Right cardiac atrium (tissue), 5 donors: ENCODE measurements at regions not wholly inside any gene's neighbourhood (a gene's known extent, or its start where the extent isn't known, plus 50 kb on each side); places are given as distances from the start of the nearest gene placed in this dataset.
"Not testable (repeated sequence)": the region's sequence is repeated elsewhere in the genome, so short reads cannot be mapped to it uniquely, and the experiment has no call there.

Experiments
- ATAC-seq, 2 donors: fragments of 200-7000 bp; cut with Tn5 transposase; one replicate each; pipeline versions ENCODE4 v1.8.0 to v1.9.1; 2020; ENCODE audit warnings: moderate library complexity in 2 of 2, mild to moderate bottlenecking in 1 of 2
- DNase-seq, 3 donors: peaks; one replicate each; pipeline ENCODE4 v3.0.0-alpha.2; 2020
- H3K27ac ChIP-seq: one replicate; pipeline ENCODE4 v1.5.1; 2013; ENCODE audit warnings: mild to moderate bottlenecking, low read length, control low read depth, moderate library complexity
- H3K27me3 ChIP-seq: one replicate; pipeline ENCODE4 v1.6.1; 2013; ENCODE audit not compliant: control insufficient read depth, insufficient read depth
- H3K4me1 ChIP-seq: one replicate; pipeline ENCODE4 v1.6.1; 2013; ENCODE audit warnings: low read length; ENCODE audit not compliant: control insufficient read depth, insufficient read depth
- H3K4me3 ChIP-seq: one replicate; pipeline ENCODE4 v1.5.1; 2013; ENCODE audit warnings: low read length, control low read depth
- H3K9me3 ChIP-seq: one replicate; pipeline ENCODE4 v1.6.1; 2013; ENCODE audit warnings: low read length; ENCODE audit not compliant: control insufficient read depth
- WGBS: extraction: QIAGEN DNeasy Blood & Tissue Kit; methylation state at CpG from one replicate; pipeline ENCODE4 v1.1.7; 2013; 5-methylcytosine and 5-hydroxymethylcytosine counted together
- intact Hi-C, 4 donors: fragments of 100-400 bp; cut with DNase I; formaldehyde crosslinking; loops; one replicate each; pipeline versions ENCODE4 v1.11.0 to v1.14.0; 2022 to 2023
- donor health status: healthy with polysubstance abuse.
- donor health status: DM: no; HTN: yes; CAD: no.
- donor health status: DM: no; HTN: no; CAD: no.
- donor health status: DM: no; HTN: yes; CAD: no; lungs with severe emphysema.
- donor health status: DM: yes; HTN: yes; CAD: no.

DNA sequence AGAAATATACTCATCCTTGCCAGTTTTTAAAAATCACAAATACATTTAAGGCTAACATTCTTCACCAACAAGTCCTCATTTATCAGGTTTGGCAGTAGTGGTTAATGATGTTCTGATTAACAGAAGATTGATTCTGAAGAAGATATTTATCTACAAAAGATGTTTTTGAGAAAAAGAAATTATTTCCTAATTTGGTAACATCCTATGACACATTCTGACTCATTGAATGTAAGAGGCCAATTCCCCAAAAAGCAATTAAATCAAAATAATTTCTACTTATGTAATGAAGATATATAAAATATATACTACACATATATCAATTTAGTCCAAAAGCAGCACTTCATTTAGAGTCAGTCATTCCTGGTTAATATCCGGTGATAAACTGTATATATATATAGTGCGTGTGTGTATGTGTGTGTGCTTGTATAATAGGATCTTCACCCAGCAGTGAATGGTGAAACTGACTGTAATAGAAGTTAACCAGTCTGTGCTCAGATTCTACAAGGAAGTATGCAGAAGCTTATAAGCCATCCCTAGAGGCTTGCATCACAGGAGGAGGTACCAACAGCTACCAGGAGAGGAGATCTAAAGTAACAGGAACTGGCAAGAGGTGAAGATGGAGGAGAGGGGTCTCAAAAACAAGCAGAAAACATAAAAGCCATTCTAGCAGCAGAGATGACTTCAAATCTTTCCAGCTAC, 82.9 kb upstream of the MARCKS start:
- no peak overlapping the region for H3K27ac ChIP-seq
- intact Hi-C loops = no loop called here
- H3K4me3 ChIP-seq = no peak overlapping the region
- DNase-seq (no peak), ATAC-seq (no peak)
- no peaks in the 10 kb centered on the region for H3K27me3 ChIP-seq
- 89% methylated on average over 2 of the region's 2 CpGs for WGBS
- H3K4me1 ChIP-seq = no peaks in the 10 kb centered on the region
- H3K9me3 ChIP-seq = no peaks in the 10 kb centered on the region

DNA sequence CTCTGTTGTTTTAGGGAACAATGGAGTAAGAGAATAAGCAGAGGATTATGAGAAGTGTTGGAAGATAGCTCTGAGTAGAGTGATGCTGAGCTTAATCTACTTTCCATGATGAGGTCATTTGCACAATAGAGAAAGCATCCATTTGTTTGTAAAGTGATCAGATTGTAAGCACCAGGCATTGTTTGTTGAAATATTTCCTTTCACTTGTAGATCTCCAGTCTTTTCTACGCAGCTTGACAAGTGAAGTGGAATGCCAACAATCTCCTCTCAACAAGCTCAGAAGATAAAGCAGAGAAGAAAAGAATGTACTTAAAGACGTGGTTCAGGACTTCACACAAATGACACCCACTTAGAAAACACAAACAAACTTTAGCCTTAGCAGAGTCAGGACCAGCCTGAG, 80.1 kb upstream of the MARCKS start:
- no peak for DNase-seq
- no peak for ATAC-seq
- WGBS = 35% methylated on average over 2 of the region's 2 CpGs
- Histone ChIP-seq H3K9me3 (no peaks in the 10 kb centered on the region), H3K27ac (no peak overlapping the region), H3K27me3 (no peaks in the 10 kb centered on the region), H3K4me3 (no peak overlapping the region), H3K4me1 (no peaks in the 10 kb centered on the region)
- intact Hi-C loops = no loop called here

DNA sequence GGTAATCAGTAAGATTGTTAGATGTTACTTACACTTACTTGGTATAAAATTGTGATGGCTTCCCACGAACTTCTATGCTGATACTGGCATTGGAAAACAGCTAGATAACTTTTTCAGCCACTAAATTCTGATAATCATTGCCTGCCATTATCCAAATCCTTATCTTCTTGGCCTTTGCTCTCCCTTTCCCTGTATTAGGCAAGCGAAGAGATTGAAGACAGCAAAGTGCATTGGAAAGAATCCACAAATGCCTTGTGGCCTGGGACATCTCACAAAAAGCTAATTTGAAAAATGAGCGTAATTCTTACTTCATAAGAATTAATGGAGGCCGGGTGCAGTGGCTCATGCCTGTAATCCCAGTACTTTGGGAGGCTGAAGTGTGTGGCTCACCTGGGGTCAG, 79.5 kb upstream of the MARCKS start:
- H3K27ac ChIP-seq = no peak overlapping the region
- H3K4me3 ChIP-seq = no peak overlapping the region
- intact Hi-C loops = no loop called here
- WGBS = 77% methylated on average over 4 of the region's 4 CpGs
- H3K9me3 ChIP-seq = no peaks in the 10 kb centered on the region
- no peaks in the 10 kb centered on the region for H3K4me1 ChIP-seq
- H3K27me3 ChIP-seq = no peaks in the 10 kb centered on the region
- DNase-seq = no peak
- ATAC-seq = no peak

DNA sequence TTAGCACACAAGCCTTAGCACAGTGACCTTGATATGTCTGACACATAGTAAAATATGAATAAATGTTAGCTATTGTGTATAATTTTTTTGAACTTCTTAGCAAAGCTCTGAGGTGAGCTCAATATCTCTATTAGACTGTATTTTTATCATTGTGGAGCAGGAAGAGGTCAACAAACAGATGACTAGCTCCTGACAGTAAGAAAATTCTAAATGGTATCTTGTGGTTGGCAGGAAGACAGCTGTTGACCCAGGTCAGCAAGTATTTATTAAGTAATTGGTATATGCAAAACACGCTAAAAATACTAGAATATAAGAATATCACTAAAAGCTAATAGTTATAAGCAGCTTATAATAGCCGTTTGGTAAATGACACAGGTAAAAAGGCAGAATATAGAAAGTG, 77.5 kb upstream of the MARCKS start:
- no peak for DNase-seq
- no peak overlapping the region for H3K4me3 ChIP-seq
- H3K4me1 ChIP-seq = no peaks in the 10 kb centered on the region
- no peak overlapping the region for H3K27ac ChIP-seq
- 92% methylated on average over 2 of the region's 2 CpGs for WGBS
- intact Hi-C loops = no loop called here
- H3K9me3 ChIP-seq = no peaks in the 10 kb centered on the region
- no peaks in the 10 kb centered on the region for H3K27me3 ChIP-seq
- no peak for ATAC-seq

GRCh38 chr6:113782636-113783035, 74.5 kb upstream of the MARCKS start:
- H3K4me3 ChIP-seq = no peak overlapping the region
- intact Hi-C loops = no loop called here
- no peak overlapping the region for H3K27ac ChIP-seq
- no peaks in the 10 kb centered on the region for H3K27me3 ChIP-seq
- H3K9me3 ChIP-seq = no peaks in the 10 kb centered on the region
- H3K4me1 ChIP-seq = no peaks in the 10 kb centered on the region
- no peak for DNase-seq
- ATAC-seq = no peak

DNA sequence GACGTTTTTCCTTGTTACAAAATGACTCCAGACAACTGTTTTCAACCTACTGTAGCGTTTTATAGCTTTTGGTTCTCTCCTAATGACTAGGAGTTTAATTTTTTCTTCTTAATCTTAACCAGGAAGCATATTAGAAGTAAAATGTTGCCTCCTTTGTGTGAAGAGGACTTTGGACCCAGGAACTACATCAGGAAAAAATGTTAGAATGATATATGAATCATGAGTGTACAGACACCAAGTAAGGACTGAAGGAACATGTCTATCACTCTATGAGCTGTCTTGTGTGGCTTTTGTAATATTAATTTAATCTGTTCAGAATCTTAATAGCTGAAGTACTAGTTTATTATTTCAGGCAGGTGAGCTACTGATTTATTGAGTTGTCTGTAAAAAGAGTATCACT, 71.0 kb upstream of the MARCKS start:
- 87% methylated on average over 2 of the region's 2 CpGs for WGBS
- H3K27ac ChIP-seq = no peak overlapping the region
- no peaks in the 10 kb centered on the region for H3K27me3 ChIP-seq
- intact Hi-C loops = no loop called here
- H3K4me3 ChIP-seq = no peak overlapping the region
- H3K4me1 ChIP-seq = no peaks in the 10 kb centered on the region
- ATAC-seq (no peak), DNase-seq (no peak)
- no peaks in the 10 kb centered on the region for H3K9me3 ChIP-seq

DNA sequence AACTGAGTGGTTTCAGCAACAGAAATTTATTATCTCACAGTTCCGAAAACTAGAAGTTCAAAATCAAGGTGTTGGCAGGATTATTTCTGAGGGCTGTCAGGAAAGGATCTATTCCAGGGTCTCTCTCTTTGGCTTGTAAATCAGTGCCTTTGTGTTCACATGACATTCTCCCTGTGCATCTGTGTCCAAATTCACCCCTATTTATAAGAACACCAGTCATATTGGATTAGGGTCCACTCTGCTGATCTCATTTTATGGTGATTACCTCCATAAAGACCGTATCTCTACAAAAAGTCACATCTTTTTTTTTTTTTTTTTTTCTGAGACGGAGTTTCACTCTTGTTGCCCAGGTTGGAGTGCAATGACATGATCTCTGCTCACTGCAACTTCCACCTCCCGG, 68.6 kb upstream of the MARCKS start:
- H3K27me3 ChIP-seq = no peaks in the 10 kb centered on the region
- no peak overlapping the region for H3K4me3 ChIP-seq
- H3K4me1 ChIP-seq = no peaks in the 10 kb centered on the region
- intact Hi-C loops = no loop called here
- ATAC-seq (no peak), DNase-seq (no peak)
- no peak overlapping the region for H3K27ac ChIP-seq
- no peaks in the 10 kb centered on the region for H3K9me3 ChIP-seq
- WGBS = 92% methylated on average over 4 of the region's 4 CpGs

DNA sequence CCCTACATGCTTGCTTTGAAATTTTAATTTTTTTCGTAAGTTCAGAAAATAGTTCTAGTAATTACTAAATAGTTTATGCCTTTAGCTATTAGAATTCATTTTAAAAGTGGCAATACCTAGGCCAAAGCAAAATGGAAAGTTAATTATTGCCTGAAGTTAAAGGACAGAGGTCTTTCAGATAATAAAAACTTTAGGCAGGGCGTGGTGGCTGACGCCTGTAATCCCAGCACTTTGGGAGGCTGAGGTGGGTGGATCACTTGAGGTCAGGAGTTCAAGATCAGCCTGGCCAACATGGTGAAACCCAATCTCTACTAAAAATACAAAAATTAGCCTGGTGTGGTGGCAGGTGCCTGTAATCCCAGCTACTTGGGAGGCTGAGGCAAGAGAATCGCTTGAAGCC, 65.9 kb upstream of the MARCKS start:
- H3K27me3 ChIP-seq, H3K4me1 ChIP-seq, H3K4me3 ChIP-seq, intact Hi-C loops, DNase-seq, H3K9me3 ChIP-seq, H3K27ac ChIP-seq, ATAC-seq: not testable (repeated sequence)
- 97% methylated on average over 4 of the region's 4 CpGs for WGBS

DNA sequence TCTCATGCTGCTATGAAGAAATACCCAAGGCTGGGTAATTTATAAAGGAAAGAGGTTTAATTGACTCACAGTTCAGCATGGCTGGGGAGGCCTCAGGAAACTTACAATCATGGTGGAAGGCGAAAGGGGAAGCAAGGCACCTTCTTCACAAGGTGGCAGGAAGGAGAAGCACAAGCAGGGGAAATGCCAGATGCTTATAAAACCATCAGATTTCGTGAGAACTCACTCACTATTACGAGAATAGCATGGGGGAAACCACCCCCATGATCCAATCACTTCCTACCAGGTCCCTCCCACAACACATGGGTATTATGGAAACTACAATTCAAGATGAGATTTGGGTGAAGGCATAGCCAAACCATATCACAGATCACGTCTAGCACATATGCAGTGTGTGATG, 61.8 kb upstream of the MARCKS start:
- H3K4me3 ChIP-seq, H3K4me1 ChIP-seq, H3K27me3 ChIP-seq, H3K9me3 ChIP-seq, intact Hi-C loops, ATAC-seq, H3K27ac ChIP-seq, DNase-seq: not testable (repeated sequence)
- whole genome bisulfite sequencing = 66% methylated on average over 4 of the region's 4 CpGs

- H3K27me3 ChIP-seq = no peaks in the 10 kb centered on the region
- no peak overlapping the region for H3K4me3 ChIP-seq
- ATAC-seq (no peak), DNase-seq (no peak)
- intact Hi-C loops = no loop called here
- no peaks in the 10 kb centered on the region for H3K4me1 ChIP-seq
- no peaks in the 10 kb centered on the region for H3K9me3 ChIP-seq
- no peak overlapping the region for H3K27ac ChIP-seq
These were observed 61.1 kb upstream of the MARCKS start for GRCh38 chr6:113796038-113796437.

GRCh38 chr6:113802779-113803178, 54.4 kb upstream of the MARCKS start:
- no peak overlapping the region for H3K4me3 ChIP-seq
- H3K9me3 ChIP-seq = no peaks in the 10 kb centered on the region
- DNase-seq (no peak), ATAC-seq (no peak)
- H3K4me1 ChIP-seq = peaks cover 1% of the 10 kb centered on the region
- no peaks in the 10 kb centered on the region for H3K27me3 ChIP-seq
- no peak overlapping the region for H3K27ac ChIP-seq
- intact Hi-C loops = no loop called here

DNA sequence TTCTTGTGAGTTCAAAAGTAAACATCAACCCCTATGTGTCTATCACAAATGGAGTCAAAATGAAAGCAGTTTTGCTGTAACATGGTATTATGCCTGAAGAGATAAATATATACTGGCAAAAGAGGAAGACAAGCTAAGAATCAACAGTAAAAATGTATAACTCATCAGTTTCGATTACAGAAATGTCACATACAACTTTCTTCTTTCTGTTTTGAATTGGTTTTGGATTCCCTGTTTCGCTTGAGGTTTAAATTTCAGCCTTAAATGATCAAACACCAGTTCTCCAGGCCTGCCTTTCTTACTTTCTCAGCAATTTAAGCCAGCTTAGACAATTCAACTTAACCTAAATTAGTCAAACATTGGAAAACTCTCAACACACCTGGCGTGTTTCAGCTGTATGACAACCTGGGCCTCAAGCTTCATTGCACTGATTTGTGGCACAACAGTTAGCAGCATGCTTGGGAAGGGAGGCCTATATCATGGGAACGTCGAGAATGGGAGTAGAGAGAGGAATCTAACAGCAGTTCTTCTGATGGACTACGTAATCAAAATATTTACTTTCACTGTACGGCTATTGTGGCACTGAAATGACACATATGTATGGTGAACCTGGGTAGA, 51.9 kb upstream of the MARCKS start:
- DNase-seq (no peak), ATAC-seq (no peak)
- H3K27ac ChIP-seq = peak overlapping the region; percentile 57
- 74% methylated on average over 7 of the region's 7 CpGs for WGBS
- peaks cover 1% of the 10 kb centered on the region for H3K4me1 ChIP-seq
- H3K4me3 ChIP-seq = no peak overlapping the region
- H3K27me3 ChIP-seq = no peaks in the 10 kb centered on the region
- no peaks in the 10 kb centered on the region for H3K9me3 ChIP-seq
- intact Hi-C loops = no loop called here
